ENCODE measurements at regions not wholly inside any gene's neighbourhood (a gene's known extent, or its start where the extent isn't known, plus 50 kb on each side); places are given as distances from the start of the nearest gene placed in this dataset.

GRCh38 chr11:134509381-134510232 lies 97.6 kb upstream of the B3GAT1 start:
- TF ChIP-seq, protein P1, sequence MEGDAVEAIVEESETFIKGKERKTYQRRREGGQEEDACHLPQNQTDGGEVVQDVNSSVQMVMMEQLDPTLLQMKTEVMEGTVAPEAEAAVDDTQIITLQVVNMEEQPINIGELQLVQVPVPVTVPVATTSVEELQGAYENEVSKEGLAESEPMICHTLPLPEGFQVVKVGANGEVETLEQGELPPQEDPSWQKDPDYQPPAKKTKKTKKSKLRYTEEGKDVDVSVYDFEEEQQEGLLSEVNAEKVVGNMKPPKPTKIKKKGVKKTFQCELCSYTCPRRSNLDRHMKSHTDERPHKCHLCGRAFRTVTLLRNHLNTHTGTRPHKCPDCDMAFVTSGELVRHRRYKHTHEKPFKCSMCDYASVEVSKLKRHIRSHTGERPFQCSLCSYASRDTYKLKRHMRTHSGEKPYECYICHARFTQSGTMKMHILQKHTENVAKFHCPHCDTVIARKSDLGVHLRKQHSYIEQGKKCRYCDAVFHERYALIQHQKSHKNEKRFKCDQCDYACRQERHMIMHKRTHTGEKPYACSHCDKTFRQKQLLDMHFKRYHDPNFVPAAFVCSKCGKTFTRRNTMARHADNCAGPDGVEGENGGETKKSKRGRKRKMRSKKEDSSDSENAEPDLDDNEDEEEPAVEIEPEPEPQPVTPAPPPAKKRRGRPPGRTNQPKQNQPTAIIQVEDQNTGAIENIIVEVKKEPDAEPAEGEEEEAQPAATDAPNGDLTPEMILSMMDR (IDR thresholded peaks at IDR 0.05): no peak
- no peak for TF ChIP-seq POLR2A (IDR thresholded peaks at IDR 0.05)
- no peak for TF ChIP-seq POLR2AphosphoS5 (IDR thresholded peaks at IDR 0.05)
- no peak for TF ChIP-seq EP300 (IDR thresholded peaks at IDR 0.05)
